ENCODE measurements at regions not wholly inside any gene's neighbourhood (a gene's known extent, or its start where the extent isn't known, plus 50 kb on each side); places are given as distances from the start of the nearest gene placed in this dataset.
A peak's percentile ranks its signal among the peaks of the same experiment; 100 is the strongest.

DNA sequence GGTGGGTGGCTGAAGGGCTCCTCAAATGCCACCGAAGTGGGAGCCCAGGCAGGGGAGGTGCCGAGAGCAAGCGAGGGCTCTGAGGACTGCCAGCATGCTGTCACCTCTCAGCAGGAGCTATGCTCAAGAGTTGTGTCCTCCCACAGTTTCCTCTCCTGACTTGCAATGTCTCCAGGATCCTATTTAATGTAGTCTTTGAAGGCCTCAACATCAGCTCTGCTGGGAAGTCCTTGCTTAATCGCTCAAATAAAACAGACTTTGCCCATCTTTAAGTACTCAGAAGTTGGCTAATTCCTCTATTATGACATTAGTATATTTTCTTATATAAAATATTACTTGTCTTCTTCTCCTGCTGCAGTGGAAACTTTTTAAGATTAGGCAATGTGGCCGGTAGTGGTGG, 154.2 kb upstream of the NRIP1 start:
- no peak for DNase-seq (ENCODE audit: low read depth in 1 of 2, low spot score in 1 of 2)
- no peak overlapping the region for H3K27ac ChIP-seq (replicated peaks)

GRCh38 chr21:15219894-15220293, 155.1 kb upstream of the NRIP1 start:
- Histone ChIP-seq H3K27ac (replicated peaks) (no peak overlapping the region), H3K27me3 (ENCODE audit: insufficient read depth, poor library complexity, severe bottlenecking) (no peaks in the 10 kb centered on the region)

More for the DNA sequence above, 154.2 kb upstream of the NRIP1 start:
- Histone ChIP-seq H3K27me3 (ENCODE audit: insufficient read depth, poor library complexity, severe bottlenecking) (no peaks in the 10 kb centered on the region), H3K4me3 (replicated peaks; ENCODE audit: insufficient read depth, low read length) (no peak overlapping the region)
- TF ChIP-seq, protein P1, sequence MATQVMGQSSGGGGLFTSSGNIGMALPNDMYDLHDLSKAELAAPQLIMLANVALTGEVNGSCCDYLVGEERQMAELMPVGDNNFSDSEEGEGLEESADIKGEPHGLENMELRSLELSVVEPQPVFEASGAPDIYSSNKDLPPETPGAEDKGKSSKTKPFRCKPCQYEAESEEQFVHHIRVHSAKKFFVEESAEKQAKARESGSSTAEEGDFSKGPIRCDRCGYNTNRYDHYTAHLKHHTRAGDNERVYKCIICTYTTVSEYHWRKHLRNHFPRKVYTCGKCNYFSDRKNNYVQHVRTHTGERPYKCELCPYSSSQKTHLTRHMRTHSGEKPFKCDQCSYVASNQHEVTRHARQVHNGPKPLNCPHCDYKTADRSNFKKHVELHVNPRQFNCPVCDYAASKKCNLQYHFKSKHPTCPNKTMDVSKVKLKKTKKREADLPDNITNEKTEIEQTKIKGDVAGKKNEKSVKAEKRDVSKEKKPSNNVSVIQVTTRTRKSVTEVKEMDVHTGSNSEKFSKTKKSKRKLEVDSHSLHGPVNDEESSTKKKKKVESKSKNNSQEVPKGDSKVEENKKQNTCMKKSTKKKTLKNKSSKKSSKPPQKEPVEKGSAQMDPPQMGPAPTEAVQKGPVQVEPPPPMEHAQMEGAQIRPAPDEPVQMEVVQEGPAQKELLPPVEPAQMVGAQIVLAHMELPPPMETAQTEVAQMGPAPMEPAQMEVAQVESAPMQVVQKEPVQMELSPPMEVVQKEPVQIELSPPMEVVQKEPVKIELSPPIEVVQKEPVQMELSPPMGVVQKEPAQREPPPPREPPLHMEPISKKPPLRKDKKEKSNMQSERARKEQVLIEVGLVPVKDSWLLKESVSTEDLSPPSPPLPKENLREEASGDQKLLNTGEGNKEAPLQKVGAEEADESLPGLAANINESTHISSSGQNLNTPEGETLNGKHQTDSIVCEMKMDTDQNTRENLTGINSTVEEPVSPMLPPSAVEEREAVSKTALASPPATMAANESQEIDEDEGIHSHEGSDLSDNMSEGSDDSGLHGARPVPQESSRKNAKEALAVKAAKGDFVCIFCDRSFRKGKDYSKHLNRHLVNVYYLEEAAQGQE (IDR thresholded peaks at IDR 0.05; ENCODE audit: insufficient replicate concordance, low read depth): no peak
- TF ChIP-seq GABPA (IDR thresholded peaks at IDR 0.05; ENCODE audit: low read depth) (no peak), SPI1 (IDR thresholded peaks at IDR 0.05; ENCODE audit: borderline replicate concordance, low read depth) (no peak), POLR2AphosphoS5 (IDR thresholded peaks at IDR 0.05; ENCODE audit: low read depth) (no peak)
- TF ChIP-seq, protein P2, sequence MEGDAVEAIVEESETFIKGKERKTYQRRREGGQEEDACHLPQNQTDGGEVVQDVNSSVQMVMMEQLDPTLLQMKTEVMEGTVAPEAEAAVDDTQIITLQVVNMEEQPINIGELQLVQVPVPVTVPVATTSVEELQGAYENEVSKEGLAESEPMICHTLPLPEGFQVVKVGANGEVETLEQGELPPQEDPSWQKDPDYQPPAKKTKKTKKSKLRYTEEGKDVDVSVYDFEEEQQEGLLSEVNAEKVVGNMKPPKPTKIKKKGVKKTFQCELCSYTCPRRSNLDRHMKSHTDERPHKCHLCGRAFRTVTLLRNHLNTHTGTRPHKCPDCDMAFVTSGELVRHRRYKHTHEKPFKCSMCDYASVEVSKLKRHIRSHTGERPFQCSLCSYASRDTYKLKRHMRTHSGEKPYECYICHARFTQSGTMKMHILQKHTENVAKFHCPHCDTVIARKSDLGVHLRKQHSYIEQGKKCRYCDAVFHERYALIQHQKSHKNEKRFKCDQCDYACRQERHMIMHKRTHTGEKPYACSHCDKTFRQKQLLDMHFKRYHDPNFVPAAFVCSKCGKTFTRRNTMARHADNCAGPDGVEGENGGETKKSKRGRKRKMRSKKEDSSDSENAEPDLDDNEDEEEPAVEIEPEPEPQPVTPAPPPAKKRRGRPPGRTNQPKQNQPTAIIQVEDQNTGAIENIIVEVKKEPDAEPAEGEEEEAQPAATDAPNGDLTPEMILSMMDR (IDR thresholded peaks at IDR 0.05; ENCODE audit: insufficient read depth, low read length): no peak

DNA sequence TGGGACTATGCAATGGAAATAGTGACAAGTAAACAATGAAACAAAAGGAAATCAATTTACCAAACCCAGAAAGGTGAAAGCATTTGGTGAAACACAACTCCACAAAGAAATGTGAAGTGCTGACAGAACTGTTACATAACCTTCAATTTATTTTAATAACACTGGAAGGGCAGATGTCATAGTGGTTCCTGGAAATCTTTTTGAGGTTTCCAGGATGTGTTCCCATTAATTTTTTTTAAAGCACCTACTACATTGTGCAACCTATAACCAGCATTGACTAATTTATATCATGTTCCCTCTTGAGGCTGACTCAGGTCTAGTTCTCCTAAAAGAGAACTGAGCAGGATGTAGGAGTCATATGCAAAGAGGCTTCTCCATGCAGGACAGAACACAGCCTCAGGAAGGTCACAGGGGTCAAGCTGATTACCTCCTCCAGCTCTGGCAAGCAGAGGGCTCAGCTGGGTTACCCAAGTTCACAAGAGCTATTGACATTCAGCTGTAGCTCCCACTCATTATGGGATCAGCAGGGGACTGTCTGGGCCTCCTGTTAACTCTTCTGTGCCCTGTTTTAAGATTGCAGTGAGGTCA, 157.1 kb upstream of the NRIP1 start:
- no peak for TF ChIP-seq GABPA (IDR thresholded peaks at IDR 0.05; ENCODE audit: low read depth)
- TF ChIP-seq POLR2AphosphoS5 (IDR thresholded peaks at IDR 0.05; ENCODE audit: low read depth): no peak
- TF ChIP-seq, protein P2 (IDR thresholded peaks at IDR 0.05; ENCODE audit: insufficient read depth, low read length): no peak
- no peak for TF ChIP-seq SPI1 (IDR thresholded peaks at IDR 0.05; ENCODE audit: borderline replicate concordance, low read depth)
- TF ChIP-seq, protein P1 (IDR thresholded peaks at IDR 0.05; ENCODE audit: insufficient replicate concordance, low read depth): no peak
- H3K27ac ChIP-seq (replicated peaks): no peak overlapping the region
- no peaks in the 10 kb centered on the region for H3K27me3 ChIP-seq (ENCODE audit: insufficient read depth, poor library complexity, severe bottlenecking)
- H3K4me3 ChIP-seq (replicated peaks; ENCODE audit: insufficient read depth, low read length): no peak overlapping the region
- peak; percentile 57 to 94 for DNase-seq (ENCODE audit: low read depth in 1 of 2, low spot score in 1 of 2)

More at GRCh38 chr21:15219894-15220293, 155.1 kb upstream of the NRIP1 start:
- DNase-seq (ENCODE audit: low read depth in 1 of 2, low spot score in 1 of 2): no peak
- no peak for TF ChIP-seq GABPA (IDR thresholded peaks at IDR 0.05; ENCODE audit: low read depth)
- TF ChIP-seq, protein P1 (IDR thresholded peaks at IDR 0.05; ENCODE audit: insufficient replicate concordance, low read depth): no peak
- no peak overlapping the region for H3K4me3 ChIP-seq (replicated peaks; ENCODE audit: insufficient read depth, low read length)
